NCI-H2107 treated with DMSO at 0.1 percent for 48 hours (cell line): ENCODE measurements at regions not wholly inside any gene's neighbourhood (a gene's known extent, or its start where the extent isn't known, plus 50 kb on each side); places are given as distances from the start of the nearest gene placed in this dataset.

Experiments used
- DNase-seq: peaks from one replicate; lab custom pipeline; 2025; ENCODE audit not compliant: unreplicated experiment; lab: John Stamatoyannopoulos, UW

DNA sequence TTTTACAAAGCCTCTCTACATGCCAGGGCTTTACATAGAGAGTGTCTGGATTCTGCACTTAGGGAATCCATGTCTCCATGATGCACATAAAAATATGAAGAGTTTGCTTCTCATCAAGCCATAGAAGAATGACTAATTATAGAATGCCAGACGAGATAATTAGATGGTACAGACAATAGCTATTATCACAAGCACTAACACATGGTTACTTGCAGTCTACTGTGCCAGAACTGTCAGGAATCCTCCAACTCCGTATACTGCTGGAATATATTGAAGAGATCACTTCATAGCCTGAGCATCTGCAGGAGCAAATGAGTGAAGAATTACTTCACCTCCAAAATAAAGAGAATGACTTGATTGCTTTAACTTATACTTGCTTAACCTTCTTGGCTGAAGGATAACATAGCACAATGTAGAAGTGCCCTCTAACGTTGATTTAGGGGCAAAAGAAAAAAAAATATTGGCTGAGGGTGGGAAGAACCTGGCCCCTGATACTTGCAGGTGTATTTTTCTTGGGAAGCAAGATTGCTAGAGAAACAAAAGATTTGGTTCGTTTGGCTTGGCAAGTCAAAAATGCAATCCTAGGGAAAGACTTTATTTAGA, 272.8 kb upstream of the FAR2 start:
- no peak for DNase-seq

DNA sequence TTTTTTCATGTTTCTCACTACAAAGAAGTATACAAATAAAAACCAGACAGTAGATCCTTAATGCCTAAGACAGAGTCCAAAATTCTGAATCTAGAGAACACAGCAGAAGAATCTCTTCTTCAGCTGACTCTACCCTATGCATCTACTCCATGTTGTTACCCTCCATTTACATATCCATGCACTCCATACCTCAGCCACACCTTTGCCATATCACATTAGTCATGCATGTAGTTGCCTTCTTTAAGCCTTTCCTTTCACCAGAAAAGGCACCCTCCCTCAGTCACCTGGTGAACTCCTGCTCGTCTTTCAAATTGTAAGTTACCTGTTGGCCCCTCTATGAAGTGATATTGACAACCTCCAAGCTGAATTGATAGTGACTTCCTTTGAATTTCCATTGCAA, 271.2 kb upstream of the FAR2 start:
- no peak for DNase-seq

DNA sequence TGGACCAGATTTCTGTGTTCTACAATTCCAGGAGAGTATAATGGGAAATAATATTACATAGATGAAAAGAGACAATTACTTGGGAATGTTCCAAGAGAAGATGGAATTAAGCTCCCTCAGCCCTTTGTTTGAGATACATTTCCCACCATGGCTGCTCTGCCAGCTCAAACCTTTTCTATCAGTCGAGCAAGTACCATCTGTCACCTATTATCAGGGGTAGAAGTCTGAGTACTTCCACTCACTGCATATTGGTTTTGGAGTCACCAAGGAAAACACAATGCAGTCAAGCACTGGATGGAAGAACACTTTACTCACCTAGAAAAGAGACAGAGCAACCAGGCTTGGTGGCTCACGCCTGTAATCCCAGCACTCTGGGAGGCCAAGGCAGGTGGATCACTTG, 270.4 kb upstream of the FAR2 start:
- no peak for DNase-seq

DNA sequence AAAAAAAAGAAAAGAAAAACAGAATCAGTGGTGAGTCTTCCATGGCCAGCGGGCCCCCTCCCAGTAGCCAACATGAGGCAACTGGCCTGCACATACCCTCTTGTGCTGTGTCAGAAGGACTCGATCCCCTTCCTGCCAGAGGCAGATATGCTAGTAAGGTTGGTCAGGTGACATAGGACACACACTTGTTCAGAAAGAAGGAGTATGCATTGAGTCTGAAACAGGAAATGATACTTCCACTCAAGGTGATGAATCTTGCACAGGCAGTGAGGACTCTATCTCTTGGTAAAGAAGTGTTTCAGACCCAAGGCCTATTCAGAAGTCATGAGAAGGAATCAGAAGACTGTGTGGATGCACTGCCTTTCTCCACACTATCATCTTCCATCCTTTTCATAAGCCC, 269.7 kb upstream of the FAR2 start:
- no peak for DNase-seq

DNA sequence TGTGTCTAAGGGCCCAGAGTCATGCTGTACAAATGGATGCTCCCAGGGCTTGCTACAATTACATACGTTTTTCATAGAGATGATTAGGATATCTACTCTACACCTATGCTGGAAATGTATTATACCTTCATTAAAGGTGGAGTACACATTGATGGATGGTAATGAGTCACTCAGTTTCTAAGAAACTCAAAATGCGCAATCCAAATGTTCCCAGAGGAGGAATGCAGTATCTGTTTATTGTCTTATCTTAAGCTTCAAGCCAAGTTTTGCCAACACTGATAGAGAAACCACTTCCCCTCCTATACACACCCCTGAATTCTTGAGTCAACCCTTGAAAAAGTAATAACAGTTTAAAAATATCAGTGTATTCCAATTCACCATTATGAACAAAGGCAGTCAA, 266.6 kb upstream of the FAR2 start:
- DNase-seq: no peak

DNA sequence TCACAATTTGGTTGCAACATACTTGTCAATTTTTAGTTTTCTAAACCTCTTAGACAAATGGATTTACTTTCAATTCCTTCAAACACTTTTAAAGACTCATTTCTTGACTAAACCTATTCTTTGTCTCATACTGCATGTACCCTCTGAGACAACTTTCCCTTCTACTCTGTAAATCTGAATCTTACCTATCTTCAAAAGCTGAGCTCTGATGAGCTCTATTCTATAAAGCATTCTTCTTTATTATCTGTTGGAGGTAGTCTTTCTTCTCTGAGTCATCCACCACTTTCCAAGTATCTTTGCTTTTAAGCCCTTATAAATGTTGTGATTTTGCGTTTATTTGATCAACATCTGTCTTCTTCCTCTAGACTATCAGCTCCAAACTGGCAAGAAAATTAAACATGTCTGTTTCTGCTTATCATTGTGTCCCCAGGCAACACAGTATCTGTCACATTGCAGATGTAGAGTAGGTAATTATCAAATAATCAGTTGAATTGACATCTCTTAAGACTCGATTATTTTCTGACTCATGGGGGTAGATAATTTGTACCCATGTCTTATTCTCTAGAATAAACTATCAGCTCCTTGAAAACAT, 265.6 kb upstream of the FAR2 start:
- DNase-seq: no peak

DNA sequence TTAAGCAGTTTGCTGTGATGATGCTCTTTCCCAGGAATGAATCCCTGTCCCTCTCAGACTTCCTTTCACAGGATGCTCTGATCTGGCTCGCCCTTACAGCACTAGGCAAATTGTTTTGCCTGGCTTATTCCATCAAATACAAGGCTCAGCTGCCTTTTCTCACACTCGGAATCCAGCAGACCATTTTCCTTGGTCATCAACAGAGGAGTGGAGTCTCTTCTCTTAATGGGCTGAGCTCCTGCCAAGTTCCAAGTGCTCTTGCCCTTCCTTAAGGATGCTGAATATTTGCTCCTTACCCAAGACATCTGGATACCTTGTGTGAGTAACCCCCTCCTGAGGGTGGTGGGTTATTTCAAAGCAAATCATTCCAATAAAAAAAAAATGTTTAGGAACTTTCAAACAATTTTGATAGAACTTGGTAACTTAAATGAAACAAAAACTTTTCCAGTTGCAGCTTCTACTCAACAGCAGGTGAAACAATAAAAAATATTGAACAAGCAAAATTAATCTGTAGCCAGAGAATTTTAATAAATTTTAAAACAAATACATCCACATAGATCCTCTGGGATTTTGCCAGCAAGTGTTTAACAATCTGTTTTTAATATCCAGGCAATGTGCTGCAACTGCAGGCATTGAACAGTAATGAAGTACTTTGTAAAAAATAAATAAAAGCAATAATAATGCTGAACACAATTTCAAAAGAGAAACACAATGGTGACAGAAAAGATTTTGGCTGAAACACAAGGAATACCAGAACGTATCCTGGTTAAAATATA, 264.0 kb upstream of the FAR2 start:
- DNase-seq: no peak

DNA sequence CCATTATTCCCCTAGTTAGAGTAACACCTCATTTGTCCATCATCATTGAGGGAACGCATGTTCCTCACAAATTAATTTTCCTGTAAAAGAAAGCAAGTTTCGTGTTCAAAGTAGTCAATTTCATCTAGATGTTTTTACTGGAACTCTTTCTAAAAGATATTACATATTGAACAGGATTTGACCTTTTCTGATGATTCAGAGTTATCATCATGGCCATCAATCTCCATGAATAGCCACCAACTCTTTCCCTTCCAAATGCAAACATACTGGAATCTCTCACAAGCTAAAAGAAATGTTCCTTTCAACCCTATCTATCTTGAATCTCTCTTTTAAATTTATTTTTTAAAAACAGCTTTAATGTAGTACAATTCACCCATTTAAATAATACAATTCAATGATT, 263.1 kb upstream of the FAR2 start:
- no peak for DNase-seq

DNA sequence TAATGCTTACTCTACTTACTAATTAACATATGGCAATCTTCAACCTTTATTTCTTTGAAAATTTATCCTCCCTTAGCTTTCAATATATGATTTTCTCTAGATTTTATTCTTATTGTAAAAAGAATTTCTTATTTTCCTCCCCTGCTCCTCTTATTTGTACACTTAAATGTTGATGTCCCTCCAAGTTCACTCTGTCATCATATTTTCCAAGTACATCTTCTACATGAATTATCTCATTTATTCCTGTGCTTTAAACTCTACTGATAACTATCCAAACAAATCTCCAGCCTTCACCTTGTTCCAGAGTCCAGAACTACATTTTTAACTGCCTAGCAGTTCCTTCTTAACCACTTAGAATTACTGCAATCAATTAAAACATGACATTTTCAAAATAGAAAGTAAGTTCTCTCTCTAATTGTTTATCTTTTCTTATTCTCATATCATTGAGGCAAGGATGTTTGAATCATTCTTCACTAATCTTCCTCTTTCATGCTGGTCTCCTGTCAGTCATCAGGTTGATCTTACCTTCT, 261.6 kb upstream of the FAR2 start:
- DNase-seq: no peak

DNA sequence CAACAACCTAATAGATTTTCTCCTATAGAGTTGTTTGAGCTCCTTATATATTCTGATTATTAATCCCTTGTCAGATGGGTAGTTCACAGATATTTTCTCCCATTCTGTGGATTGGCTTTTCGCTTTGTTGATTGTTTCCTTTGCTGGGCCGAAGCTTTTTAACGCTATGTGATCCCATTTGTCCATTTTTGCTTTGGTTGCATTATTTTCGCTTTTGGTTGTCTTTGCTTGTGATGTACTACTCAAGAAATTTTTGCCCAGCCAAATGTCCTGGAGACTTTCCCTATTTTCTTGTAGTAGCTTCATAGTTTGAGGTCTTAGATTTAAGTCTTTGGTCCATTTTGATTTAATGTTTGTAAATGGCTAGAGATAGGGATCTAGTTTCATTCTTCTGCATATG, 258.4 kb upstream of the FAR2 start:
- no peak for DNase-seq

DNA sequence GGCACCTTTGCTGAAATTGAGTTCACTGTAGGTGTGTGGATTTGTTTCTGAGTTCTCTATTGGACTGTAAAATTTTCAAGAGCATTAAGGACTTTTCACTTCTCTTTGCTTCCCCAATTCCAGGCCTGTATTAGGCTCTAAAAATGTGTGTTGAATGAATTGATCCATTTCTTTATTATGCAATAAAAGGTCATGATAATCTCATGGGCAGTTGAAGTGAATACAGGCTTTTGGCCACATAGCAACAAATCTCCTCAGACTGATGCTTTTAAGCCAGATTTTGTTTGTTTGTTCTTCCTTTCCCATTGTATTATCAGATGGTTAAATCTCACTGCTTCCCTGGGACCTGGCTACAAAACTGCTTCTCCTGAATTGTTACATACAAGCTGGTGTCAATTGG, 258.0 kb upstream of the FAR2 start:
- no peak for DNase-seq

DNA sequence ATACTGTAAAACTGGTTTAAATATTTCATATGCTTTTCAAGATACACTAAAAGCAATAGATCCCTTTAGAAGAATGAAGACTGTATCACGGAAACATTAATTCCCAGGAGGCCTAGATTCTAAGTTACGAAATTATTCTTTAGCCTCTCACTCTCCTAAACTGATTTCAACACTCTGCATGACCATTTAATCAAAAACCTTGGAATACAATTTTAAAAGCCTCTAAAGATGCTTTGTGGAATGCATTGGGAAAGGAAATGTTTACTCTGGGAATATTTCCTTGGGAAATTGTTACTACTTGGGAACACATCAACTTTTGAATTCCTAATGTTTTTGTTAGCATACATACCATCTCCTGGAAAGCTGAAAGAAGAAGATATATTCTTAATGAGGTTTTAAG, 255.7 kb upstream of the FAR2 start:
- no peak for DNase-seq

DNA sequence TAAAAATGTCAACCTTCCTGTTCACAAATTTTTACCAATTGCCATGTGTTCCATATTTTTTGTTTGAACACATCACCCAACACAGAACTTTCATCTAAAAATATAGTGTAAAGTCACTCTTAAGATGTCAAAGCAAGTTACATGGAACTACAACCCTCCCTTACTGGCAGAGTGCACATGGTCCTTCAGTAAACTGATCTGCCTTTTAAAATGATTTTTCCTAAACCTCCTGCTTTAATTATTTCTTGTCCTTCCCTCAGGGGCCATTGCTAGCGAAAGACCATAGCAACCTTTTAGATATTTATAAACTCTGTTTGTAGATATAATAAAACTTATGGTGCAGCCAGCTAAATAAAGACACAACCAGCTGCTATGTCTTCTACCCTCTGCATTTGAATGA, 255.2 kb upstream of the FAR2 start:
- no peak for DNase-seq

DNA sequence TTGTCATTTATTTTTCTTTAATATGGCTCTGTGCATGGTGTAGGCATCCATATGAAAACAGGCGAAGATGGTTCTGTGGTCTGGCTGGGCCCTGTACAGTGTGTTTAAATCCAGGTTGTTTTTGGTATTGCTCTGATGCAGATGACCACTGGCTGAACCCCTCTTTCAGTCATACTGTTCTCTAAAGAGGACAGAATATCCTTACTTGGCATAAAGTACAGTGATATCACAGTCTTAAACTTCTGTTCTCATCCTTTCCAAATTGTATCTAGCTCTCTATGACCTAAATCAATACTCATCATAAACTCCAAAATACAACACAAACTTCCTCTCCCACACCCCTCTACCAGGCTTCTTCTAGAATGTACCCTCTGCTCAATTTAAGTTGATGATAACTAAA, 252.7 kb upstream of the FAR2 start:
- DNase-seq: no peak

DNA sequence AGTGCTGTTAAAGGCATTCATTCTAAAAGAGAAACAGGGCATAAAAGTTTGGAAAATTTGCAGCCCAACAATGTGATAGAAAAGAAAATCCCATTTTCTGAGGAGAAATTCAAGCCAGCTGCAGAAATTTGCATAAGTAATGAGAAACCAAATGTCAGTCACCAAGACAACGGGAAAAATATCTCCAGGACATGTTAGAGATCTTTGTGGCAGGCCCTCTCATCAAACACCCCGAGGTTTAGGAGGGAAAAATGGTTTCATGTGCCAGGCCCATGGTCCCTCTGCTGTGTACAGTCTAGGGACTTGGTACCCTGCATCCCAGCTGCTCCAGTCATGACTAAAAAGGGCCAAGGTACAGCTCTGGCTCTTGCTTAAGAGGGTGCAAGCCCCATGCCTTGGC, 251.0 kb upstream of the FAR2 start:
- DNase-seq: no peak

DNA sequence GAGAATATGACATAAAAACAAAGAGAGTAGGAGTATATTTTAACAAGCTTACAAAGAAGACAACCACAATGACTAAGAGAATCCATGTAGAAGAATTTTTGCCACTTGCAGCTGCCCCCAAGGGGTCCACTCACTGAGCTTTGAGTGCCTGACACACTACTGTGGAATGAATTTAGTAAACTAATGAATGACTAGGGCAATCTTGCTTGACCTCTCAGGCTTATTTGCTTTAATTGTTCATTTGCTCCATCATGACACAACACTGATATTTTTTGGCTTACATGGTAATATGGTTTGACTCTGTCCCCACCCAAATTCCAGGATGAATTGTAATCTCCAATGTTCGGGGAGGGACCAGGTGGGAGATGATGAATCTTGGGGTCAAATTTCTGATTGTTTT, 249.1 kb upstream of the FAR2 start:
- DNase-seq: no peak

DNA sequence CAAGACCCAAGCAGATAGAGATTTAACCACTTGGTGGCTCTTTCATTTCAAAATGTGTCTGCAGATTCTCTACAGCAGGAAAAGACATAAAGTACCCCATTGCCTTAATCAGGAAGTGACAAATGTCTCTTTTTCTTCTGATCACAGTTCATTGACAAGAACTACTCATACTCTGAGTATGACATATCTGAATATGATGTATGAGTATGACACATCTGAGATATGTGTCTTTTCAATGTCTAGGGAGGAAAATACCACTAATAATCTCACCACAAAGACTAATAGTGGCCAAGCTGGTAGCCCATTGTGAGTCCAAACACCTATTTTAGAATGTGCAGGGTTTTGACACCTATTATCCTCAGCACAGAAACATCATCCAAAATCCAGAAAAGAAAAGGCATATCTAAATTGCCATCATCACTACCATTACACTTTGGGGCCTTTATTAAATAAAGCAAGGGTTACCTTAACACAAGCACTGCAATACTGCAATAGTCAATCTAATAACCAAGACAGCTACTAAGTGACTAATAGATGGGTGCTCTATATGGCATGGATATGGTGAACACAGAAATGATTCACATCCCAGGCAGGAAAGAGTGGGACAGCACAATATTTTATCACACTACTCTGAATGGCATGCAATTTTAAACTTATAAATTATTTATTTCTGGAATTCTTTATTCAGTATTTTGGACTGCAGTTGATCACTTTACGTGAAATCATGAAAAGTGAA, 243.7 kb upstream of the FAR2 start:
- DNase-seq: no peak

DNA sequence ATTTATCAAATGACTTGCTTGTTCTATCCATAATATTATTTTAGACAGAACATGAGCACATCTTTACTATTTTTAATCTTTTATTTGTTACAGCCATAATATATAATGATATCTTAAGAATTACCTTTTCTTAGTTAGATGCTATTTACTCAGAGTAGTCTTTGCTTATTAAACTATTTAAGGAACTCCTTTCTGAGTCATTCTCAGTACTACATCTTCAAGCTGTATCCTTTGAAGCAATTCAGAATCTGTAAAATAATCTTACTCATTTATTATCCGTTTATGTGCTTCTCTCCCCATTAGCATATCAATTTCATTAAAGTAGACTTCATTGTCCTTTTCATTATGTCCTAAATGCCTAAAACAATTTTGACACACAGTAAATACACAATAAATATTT, 240.4 kb upstream of the FAR2 start:
- DNase-seq: no peak

DNA sequence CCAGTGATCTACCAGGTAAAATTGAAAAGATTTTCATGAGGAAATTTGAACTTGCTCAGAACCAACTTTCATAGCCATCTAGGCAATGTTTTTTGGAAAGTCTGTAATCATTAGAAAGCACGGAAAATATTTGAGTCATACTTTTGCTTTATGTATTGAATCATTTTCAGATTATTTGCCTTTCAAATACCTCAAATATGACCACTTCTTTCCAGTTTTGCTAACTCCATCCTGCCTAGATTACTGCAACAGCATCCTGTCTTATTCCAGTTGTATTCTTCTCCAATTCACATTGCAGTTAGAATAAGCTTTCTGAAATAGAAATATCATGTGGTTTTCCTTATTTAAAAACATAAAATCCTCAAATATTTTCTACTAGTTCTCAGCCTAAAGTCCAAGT, 239.8 kb upstream of the FAR2 start:
- DNase-seq: no peak

DNA sequence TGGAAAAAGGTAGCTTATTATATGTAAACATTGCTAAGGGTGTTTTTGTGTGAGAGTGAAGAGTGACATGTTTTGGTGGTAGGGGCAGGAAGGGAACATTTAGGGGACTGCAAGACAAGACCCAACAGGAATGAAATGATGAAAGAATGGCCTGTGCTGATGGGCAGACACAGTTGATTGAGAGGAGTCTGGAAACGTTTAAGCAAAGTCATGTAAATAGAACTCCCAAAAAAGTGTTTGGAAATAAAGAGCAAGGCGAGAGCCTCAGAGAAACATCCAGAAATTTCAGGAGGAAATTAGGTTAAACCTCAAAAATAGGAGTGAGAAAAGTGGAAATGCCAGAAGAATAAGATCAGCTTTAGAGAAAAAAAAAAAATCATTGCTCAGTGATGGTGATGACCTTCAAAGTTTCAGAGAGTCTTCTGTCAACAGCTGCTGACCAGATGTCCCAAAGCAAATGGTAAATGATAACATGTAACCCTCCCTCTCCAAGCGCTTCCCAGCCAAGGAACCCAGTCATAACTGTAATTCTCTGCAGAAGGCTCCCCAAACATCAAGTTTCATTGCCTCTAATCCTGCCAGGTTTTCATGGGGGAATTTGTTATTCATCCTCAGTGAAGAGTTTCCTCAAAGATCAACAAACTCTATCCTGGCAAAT, 223.2 kb upstream of the FAR2 start:
- no peak for DNase-seq

DNA sequence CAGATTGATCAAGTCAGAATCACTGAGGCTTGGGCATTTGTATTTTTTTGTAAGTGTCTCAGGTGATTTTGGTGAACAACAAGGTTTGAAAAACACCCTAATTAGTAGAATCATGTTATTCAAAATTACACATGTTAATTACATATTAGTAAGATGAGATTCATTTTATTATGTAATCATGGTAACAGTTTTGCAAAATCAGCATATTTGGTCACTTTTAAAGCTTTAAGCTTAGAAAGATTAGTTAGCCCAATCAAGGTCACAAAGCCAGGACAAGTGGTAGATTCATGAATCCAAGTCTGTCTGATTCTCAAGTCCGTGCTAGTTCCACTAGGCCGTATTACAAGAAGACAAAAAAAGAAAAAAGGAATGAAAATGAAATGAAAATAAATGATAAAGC, 218.4 kb upstream of the FAR2 start:
- DNase-seq: no peak
